GM18499 (cell line): ENCODE measurements at regions not wholly inside any gene's neighbourhood (a gene's known extent, or its start where the extent isn't known, plus 50 kb on each side); places are given as distances from the start of the nearest gene placed in this dataset.

Experiments used
- ATAC-seq: cut with Tn5 transposase; IDR thresholded peaks from one replicate; pipeline ENCODE4 v1.9.1; 2021; ENCODE audit warnings: moderate number of reproducible peaks; ENCODE audit not compliant: insufficient read depth, unreplicated experiment

DNA sequence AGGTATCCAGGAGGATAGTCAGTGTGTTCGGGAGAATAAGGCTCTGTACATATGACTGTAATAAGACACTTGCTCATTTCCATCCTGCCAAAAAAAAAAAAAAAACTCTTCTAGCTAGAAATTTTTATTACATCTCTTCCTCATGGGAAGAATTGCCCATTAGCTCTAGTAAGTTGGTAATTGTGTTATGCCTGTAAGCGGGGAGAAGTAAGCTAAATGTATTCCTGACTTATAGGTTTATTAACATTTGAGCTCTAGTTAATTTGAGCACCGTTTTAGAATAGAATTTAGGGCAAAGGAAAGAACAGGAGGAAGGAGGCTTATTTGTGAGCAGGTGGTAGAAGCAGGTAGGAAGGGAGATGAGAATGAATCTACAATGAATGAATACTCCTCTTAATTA, 1210.6 kb downstream of the SORCS1 start:
- ATAC-seq, result no peak

DNA sequence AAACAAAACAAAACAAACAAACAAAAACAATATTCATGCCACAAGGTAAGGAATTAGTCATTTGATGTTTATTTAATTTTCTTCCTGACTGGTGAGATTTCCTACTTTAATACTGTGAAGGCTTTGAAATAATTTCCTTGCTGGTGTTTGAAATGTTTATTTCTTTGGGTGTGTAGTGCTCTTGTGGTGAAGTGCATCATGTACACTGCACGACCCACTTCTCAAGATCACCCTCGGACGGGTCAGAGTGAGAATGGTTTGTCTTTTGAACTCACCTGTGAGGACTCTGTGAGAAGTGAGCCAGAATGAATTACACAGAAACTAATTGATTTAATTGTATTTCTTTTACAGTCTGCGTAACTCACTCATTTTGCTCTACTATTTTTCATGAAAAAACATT, 1211.5 kb downstream of the SORCS1 start:
- ATAC-seq, result no peak

GRCh38 chr10:105952153-105952552, 1212.4 kb downstream of the SORCS1 start:
- ATAC-seq, result peak; percentile 91

DNA sequence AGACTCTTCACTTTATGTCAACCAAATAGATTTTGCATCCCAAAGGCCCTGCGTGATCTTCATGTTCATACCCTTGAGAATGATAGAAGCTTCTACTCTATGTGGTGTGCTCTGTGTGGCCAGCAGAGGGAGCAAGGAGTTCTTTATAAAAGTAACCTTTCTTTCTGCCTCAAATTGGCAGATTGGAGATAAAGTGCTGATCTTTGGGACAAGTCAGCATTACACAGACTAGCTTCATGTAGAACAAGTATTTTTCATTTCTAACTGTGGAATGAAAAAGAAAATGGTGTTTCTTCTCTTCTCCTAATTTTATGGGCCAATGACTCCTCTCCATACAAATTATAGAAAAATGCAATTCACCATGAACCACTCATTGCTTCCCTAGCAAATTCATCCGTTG, 1214.1 kb downstream of the SORCS1 start:
- ATAC-seq, result no peak

DNA sequence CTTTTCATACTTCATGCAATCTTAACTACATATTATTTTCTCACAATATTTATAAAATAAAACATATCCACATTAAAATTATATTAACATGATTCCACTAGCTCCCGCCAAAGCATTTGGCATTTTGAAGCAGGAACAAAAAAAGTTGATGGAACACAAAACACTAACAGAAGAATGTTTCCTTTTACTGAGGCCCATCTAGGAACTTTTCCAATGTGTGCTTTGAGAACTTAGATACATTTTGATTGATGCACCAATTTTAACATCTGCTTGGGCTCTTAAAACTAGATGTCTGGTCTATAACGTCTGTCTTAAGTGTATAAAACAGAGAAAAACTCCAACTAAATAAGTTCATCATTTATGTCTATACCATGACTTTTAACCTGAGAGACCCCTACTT, 1214.8 kb downstream of the SORCS1 start:
- ATAC-seq, result no peak

DNA sequence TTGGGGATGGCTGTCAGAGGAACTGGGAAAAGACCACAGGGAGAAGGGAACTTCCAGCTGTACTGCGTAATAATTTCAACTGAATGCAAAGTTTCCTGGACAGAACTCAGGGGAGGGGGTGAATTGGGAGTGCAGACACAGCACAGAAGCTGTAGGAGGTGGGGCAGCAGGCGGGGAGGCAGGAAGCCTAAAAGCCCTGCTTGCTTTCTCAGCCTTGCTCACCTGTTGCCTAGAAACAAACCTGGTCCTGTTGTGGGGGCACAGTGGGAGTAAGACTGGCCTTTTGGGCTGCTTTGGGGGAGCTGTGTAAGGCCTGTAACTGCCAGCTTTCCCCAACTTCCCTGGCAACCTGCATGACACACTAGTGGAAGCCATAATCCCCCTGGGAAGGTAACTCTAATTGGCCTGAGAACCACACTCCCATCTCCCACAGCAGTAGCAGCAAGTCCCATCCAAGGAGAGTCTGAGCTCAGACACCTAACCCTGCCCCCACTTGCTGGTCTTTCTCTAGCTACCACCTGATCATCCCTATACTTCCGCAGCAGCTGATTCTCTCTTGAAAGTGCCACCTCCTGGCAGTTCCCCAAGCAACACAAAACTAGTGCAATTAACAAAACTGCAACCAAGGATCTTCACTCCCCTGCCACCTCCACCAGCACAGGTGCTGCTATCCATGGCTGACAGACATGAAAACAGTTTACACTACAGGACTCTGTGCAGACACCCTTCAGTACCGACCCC, 1239.3 kb downstream of the SORCS1 start:
- ATAC-seq, result no peak

- no peak for ATAC-seq
Observed at GRCh38 chr10:105921348-105921747, 1243.2 kb downstream of the SORCS1 start.

DNA sequence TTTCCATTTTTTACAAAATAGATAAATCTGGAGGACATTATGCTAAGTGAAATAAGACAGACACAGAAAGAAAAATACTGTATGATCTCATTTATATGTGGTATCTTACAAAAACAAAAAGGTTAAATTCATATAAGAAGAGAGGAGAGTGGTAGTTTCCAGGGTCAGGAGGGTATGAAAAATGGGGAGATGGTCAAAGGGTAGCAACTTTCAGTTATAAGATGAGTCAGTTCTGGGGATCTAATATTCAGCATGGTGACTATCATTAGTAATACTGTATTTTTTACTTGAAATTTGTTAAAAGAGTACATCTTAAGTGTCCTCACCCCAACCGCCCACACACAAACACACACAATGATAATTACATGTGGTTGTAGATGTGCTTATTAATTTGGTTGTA, 1250.1 kb downstream of the SORCS1 start:
- no peak for ATAC-seq

DNA sequence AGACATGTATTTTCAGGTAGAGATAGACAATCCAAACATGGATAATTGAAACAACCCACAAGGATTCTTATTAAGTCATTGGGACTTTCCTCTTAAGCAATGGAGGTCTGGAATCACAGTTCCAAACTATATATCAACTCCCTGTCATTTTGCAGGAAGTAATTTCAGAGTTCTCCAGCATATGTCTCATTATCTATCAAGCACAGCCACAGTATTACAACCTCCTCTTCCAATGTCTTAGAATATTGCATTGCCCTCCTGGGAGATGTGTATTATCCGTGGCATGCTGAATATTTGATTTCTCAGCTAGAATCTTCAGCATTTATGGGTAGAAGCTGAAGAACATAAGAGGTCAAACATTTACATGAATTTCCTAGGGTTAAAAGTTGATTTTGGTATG, 1255.8 kb downstream of the SORCS1 start:
- no peak for ATAC-seq

GRCh38 chr10:105885495-105885894, 1244.4 kb downstream of the SORCS3 start:
- ATAC-seq, result no peak

DNA sequence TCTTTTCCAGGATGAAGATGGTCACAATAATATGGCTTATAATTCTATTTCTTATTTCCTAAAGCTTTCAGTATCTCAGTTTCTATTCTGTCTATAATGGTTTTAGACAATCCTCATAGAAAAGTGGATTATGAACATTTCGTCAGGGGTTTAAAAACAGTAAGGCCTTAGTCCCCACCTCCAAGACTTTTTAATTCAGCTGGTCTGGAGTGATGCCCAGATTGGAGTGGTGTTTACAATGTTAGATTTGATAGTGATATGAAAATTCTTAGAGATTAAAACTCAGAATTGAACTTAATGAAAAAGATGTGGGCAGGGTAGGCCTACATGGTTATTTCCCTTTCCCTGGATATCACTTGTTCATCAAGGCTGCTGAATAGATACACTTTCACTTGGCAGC, 1238.3 kb downstream of the SORCS3 start:
- ATAC-seq, result no peak

DNA sequence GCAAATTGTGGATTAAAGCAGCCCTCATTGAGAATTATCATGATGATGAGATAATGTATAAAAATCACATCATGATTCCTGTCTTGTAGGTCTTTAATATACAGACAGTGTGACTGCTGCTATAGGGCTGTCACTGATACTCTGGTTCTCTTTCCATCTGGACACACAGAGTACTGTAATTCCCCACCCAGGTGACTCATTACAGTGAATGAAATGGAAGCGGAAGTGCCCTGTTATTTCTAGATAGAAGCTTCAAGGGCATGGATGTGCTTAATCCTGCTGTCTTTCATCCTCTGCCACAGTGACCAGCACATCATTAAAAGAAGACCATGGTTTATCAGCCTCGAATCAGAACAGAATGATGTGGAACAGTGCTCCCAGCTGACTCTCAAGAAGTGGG, 1234.0 kb downstream of the SORCS3 start:
- no peak for ATAC-seq

DNA sequence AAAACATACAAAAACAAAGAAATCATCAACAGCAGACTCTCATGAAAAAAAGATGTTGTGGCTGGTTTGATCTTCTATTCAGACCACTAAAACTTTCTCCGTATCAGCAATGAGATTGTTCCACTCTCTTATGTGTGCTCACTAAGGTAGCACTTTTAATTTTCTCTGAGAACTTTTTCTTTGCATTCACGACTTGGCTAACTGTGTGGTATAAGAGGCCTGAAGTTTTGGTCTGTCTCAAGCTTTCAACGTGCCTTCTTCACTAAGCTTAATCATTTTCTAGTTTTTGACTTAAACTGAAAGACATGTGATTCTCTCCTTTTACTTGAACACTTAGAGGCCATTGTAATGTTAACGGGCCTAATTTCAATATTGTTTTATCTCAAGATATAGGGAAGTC, 1231.6 kb downstream of the SORCS3 start:
- no peak for ATAC-seq

GRCh38 chr10:105868935-105869334, 1227.8 kb downstream of the SORCS3 start:
- no peak for ATAC-seq

DNA sequence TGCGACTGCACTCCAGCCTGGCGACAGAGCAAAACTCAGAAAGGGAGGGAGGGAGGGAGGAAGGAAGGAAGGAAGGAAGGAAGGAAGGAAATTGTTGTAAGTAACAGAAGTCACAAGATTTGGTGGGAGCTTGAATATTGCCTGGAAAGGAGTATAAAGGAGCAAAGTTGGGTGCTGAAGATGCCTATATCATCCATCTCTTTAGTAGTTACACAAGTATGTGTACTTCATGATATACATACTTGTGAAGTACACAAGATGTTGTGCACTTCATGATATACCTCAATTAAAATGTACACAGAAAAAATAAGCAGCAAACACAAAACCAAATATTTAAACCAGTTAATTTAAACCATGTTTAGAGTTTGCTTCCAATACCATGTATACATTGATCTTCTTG, 1223.8 kb downstream of the SORCS3 start:
- no peak for ATAC-seq

DNA sequence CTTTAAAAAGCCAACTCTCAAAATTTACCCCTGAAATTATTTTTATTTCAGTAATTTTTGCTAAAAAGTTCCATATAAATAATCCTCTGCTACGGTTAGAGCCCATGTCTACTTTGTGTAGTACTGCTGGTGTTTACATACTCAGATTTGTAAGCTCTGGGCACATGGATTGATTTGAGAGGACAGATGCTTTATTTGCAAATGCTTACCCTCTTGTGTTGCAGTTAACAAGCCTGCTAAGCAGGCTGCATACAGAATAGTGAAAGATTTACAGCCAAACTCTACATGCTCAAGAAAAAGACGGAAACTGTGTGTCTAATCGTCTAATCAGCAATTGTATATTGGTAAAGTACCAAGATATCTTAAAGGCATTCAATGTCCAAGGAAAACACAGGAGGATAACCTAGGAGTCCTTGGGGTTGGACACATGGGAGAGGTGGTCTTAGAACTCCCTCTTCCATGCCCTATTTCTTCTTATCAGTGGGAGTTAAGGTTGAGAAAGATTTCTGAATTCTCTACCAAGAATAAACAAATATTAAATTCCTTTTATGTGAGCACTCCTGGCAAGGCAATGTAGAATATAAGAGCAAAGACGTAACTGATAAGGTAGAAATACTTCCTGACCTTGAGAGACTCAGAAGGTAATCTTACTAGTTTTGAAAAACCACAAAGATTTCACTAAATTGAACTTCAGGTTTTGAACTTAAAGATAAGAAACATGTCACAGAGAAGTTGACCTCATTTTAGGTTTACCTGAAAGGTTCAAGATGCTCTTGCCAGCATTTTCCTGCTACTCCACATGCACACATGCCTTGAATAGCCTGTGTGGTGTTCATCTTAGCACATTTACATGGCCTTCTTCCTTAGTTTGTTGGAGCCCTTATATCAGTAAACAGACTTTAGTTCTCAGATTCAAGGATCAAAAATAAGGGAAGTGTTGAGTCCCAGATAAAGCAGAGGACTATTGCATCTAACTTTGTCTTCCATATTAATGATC, 1216.5 kb downstream of the SORCS3 start:
- ATAC-seq, result no peak

DNA sequence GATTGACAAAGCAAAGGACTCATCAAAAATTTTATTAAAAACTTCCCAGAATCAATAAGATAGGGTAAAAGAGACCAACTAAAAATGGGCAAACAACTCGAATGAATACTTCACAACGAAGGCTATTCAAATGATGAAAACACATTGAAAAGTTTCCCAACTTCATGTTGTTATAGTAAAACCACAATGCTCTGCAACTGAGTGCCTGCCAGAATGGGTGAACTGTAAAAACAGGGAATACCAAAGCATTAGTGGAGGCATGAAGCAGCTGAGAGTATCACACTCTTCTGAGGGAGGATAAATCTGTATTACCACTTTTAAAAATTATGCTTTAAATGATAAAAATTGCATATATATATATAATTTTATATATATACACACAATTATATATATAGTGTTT, 1214.7 kb downstream of the SORCS3 start:
- no peak for ATAC-seq

- ATAC-seq, result no peak
Observed at GRCh38 chr10:105844676-105845570, 1203.8 kb downstream of the SORCS3 start.

- no peak for ATAC-seq
Observed at GRCh38 chr10:105844241-105844640, 1203.2 kb downstream of the SORCS3 start.

- ATAC-seq, result no peak
Observed at GRCh38 chr10:105843786-105844185, 1202.7 kb downstream of the SORCS3 start.
